GM12875 (cell line): ENCODE measurements at regions not wholly inside any gene's neighbourhood (a gene's known extent, or its start where the extent isn't known, plus 50 kb on each side); places are given as distances from the start of the nearest gene placed in this dataset.

ENCODE experiments used
- H3K4me3 ChIP-seq: one replicate; pipeline ENCODE4 v1.5.1; 2011; ENCODE audit warnings: low read depth, low read length, control low read depth
- CTCF ChIP-seq: IDR thresholded peaks from 2 replicates; pipeline ENCODE4 v1.5.1; 2011; ENCODE audit warnings: low read depth, mild to moderate bottlenecking, control low read depth, inconsistent platforms, low read length, moderate library complexity, borderline replicate concordance; ENCODE audit not compliant: insufficient read depth

- no peak for TF ChIP-seq CTCF
- no peak overlapping the region for H3K4me3 ChIP-seq
These were observed 263.0 kb downstream of the NEDD1 start for GRCh38 chr12:97169889-97170567.

DNA sequence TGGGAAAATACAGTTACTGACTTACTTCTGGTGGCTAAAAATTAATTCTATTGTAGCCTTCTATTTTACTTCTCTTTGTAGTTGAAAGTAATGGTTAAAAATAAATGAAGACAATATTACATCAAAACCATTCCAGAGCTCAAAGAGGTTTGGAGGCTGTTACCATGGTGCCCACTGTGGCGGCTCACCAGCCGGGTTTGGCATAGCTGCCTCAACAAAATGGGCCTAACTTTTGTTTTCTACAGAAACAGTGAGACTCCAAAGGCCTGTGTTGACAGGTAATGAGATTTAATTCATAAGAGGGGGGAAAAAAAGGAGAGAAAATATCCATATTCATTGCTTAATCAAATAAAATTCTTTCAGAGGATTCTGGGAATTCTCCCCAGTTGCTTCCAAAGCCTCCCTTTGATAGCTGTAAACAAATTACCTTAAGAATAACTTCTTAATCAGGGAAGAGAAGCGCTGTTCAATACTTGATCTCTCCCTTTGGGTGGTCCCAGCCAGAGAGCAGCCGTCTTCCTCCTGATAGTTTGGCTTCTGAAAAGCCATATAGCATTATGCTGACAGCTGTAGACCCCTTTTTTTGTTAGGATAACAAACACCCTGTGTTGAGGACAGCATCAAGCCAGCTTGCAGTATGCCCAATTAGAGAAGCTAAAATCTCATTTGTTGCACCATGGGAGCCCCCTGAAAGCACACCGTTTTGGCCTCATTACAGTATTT is 266.8 kb downstream of the NEDD1 start:
- TF ChIP-seq CTCF = no peak
- H3K4me3 ChIP-seq = no peak overlapping the region

DNA sequence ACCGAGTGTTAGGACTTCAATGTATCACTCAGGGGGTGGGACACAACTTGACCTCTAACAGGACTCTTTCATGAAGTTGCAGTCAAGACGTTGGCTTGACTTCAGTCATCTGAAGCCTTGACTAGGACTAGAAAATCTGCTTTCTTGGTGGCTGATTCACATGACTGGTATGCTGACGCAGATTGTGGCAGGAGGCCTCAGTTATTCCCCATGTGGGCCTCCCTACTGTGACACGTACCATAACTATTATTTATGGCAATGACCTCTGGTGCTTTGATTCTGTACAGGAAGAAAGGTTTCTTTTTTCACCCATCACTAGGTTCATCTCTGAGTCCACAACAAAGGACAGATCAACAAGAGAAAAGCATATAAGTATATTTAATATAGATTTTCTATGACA is 270.4 kb downstream of the NEDD1 start:
- no peak overlapping the region for H3K4me3 ChIP-seq
- TF ChIP-seq CTCF = no peak

DNA sequence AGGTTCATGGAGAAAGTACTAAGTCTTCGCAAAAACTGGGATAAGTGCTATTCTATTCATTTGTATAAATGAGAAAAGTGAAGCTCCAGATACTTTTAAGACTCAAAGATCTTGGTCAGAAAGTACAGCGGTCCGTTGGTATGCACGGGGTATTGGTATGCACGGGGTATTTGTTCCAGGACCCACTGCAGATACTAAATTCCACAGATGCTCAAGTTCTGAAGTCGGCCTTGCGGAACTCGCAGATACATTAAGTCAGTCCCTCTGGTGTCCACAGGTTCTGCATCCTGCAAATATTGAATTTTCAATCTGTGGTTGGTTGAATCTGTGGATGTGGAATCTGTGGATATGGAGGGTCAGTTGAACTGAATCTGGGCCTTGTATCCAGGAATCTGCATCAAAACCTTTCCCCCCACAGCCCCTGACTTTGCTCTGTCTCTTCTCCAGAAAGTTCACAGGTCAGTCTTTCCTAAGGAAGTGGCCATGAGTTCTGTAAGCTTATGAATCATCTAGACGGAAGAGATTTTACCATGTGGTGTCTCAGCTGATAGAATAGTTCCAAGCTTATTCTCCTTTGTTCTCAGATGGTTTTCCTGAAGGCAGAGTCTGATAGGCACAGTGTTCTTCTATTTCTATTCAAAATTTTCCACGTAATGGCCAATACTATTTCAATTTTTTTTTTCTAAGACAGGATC is 274.7 kb downstream of the NEDD1 start:
- H3K4me3 ChIP-seq = no peak overlapping the region
- no peak for TF ChIP-seq CTCF

GRCh38 chr12:97182769-97183168 is 275.7 kb downstream of the NEDD1 start:
- no peak overlapping the region for H3K4me3 ChIP-seq
- TF ChIP-seq CTCF = no peak

DNA sequence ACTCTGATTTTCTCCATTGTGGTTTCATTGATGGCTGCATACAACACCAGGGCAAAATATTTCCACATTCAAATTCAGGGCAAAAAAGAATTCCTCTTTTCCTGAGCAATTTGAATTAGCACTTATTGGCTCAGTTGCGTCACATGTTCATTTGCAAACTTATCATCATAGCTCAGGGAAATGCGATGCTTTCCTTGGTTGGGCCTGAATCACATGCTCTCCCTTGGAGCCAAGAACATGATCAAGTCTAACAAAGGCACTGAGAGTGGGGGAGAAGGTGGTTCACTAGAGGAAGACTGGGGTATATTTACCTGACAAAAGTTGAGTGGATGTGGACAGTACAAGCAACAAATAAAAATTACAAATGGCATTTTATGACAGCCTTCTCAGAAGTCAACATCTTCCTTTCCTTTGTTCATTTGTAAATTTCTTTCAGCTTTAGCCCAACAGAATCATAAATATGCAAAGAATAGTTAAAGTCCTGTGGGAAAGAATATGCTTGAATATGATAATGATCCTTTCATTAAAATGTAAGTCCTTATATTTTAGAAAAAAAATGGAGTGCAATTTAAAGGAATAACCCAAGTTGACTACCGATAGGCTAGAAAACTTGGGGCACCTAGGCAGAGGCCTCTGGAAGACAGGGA is 277.2 kb downstream of the NEDD1 start:
- no peak for TF ChIP-seq CTCF
- H3K4me3 ChIP-seq = no peak overlapping the region

GRCh38 chr12:97185567-97185966 is 277.0 kb upstream of the RMST start:
- TF ChIP-seq CTCF = no peak
- H3K4me3 ChIP-seq = no peak overlapping the region
